ENCODE measurements at regions not wholly inside any gene's neighbourhood (a gene's known extent, or its start where the extent isn't known, plus 50 kb on each side); places are given as distances from the start of the nearest gene placed in this dataset.

DNA sequence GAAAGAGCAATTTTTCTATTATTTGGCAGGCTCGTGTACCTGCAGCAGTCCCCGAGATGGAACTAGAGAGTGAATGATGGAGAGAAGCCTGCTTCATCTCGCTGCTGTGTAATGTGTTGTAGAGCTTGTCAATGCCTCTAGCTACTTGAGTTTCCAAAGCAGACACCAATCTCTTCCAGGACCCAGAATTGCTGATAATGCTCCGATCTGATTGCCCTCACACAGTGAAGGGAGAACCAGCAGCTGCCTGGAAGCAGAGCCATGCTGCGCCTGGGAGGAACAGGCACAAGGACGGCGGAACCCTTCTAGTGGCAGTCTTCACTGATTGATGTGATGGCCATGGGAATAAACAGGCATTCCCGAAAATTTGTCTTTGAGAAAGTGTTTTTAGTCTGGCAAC lies 288.0 kb downstream of the ICE1 start:
- no peaks in the 10 kb centered on the region for H3K27me3 ChIP-seq (ENCODE audit: control insufficient read depth in 5 of 5, insufficient read depth in 4 of 5, low read length in 5 of 5)
- H3K4me1 ChIP-seq (ENCODE audit: control insufficient read depth in 5 of 5, insufficient read depth in 5 of 5, low read length in 5 of 5) = peaks cover 0 to 8% (median 4%) of the 10 kb centered on the region in 5 donors
- H3K9me3 ChIP-seq (ENCODE audit: control insufficient read depth in 5 of 5, low read length in 5 of 5) = no peaks in the 10 kb centered on the region
- no peak overlapping the region for H3K4me3 ChIP-seq (ENCODE audit: low read depth in 1 of 5, low read length in 5 of 5)
- no peaks in the 10 kb centered on the region for H3K36me3 ChIP-seq (ENCODE audit: control insufficient read depth in 5 of 5, insufficient read depth in 5 of 5, low read length in 5 of 5)
- no peak overlapping the region for H3K9ac ChIP-seq (ENCODE audit: low read length in 5 of 5)
- no peak overlapping the region for H3K27ac ChIP-seq (ENCODE audit: low read depth, low read length)

DNA sequence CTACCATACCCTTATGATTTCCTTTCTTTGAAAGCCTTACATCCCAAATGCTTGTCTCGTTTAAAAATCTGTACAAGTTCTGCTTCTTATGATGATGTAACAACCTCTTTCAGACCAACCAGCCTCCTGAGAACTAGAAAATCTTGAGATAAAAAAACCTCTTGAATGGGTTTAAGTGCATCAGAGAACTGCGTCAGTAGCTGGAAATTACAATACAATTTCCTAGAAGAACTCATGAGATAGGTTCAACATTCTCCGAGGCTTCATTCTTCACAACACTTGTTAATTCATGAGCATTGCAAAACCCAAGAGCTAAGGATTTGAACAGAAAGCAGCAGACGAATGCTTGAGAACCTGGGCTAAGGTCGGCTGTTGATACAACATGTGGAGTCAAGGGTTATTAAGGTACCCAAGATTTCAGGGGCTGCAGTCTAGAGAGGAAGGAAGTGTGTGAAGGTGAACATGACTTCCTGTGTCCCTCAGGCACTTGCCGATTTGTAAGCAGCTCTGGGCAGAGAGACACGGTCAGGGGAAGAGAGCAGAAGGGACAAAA lies 286.0 kb downstream of the ICE1 start:
- Histone ChIP-seq H3K9me3 (ENCODE audit: control insufficient read depth in 5 of 5, low read length in 5 of 5) (no peaks in the 10 kb centered on the region), H3K9ac (ENCODE audit: low read length in 5 of 5) (no peak overlapping the region), H3K36me3 (ENCODE audit: control insufficient read depth in 5 of 5, insufficient read depth in 5 of 5, low read length in 5 of 5) (no peaks in the 10 kb centered on the region), H3K27ac (ENCODE audit: low read depth, low read length) (no peak overlapping the region), H3K4me1 (ENCODE audit: control insufficient read depth in 5 of 5, insufficient read depth in 5 of 5, low read length in 5 of 5) (peaks cover 0 to 11% (median 7%) of the 10 kb centered on the region in 5 donors), H3K27me3 (ENCODE audit: control insufficient read depth in 5 of 5, insufficient read depth in 4 of 5, low read length in 5 of 5) (no peaks in the 10 kb centered on the region), H3K4me3 (ENCODE audit: low read depth in 1 of 5, low read length in 5 of 5) (no peak overlapping the region)

DNA sequence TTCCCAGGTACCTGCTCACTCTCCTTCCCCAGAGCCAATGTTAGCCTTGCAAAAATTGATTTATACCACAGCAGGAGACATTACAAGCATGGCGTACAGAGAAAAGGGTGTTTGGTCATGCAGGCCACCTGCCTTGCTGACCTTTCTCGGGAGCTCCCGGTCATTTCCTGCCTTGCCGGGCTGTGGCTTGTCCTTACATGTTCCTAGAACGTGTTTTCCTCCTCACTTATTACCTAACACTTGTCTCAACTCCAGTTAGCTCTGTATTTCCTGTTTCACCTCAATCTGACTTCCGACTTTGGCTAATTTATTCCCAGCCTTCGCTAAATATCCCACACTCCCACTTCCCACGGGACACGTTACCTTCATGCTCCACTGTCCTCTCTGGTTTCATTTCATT lies 282.5 kb downstream of the ICE1 start:
- no peak overlapping the region for H3K27ac ChIP-seq (ENCODE audit: low read depth, low read length)
- H3K36me3 ChIP-seq (ENCODE audit: control insufficient read depth in 5 of 5, insufficient read depth in 5 of 5, low read length in 5 of 5) = no peaks in the 10 kb centered on the region
- H3K27me3 ChIP-seq (ENCODE audit: control insufficient read depth in 5 of 5, insufficient read depth in 4 of 5, low read length in 5 of 5) = no peaks in the 10 kb centered on the region
- H3K4me3 ChIP-seq (ENCODE audit: low read depth in 1 of 5, low read length in 5 of 5) = peak overlapping the region in 3 of 5 donors; percentile 3 to 32 (median 3)
- peak overlapping the region in 1 of 5 donors; percentile 16 for H3K9ac ChIP-seq (ENCODE audit: low read length in 5 of 5)
- H3K9me3 ChIP-seq (ENCODE audit: control insufficient read depth in 5 of 5, low read length in 5 of 5) = no peaks in the 10 kb centered on the region
- peaks cover 0 to 7% (median 0%) of the 10 kb centered on the region in 5 donors for H3K4me1 ChIP-seq (ENCODE audit: control insufficient read depth in 5 of 5, insufficient read depth in 5 of 5, low read length in 5 of 5)

- Histone ChIP-seq H3K9ac (ENCODE audit: low read length in 5 of 5) (no peak overlapping the region), H3K4me3 (ENCODE audit: low read depth in 1 of 5, low read length in 5 of 5) (no peak overlapping the region), H3K27ac (ENCODE audit: low read depth, low read length) (no peak overlapping the region), H3K27me3 (ENCODE audit: control insufficient read depth in 5 of 5, insufficient read depth in 4 of 5, low read length in 5 of 5) (no peaks in the 10 kb centered on the region), H3K36me3 (ENCODE audit: control insufficient read depth in 5 of 5, insufficient read depth in 5 of 5, low read length in 5 of 5) (no peaks in the 10 kb centered on the region), H3K4me1 (ENCODE audit: control insufficient read depth in 5 of 5, insufficient read depth in 5 of 5, low read length in 5 of 5) (peaks cover 0 to 7% (median 0%) of the 10 kb centered on the region in 5 donors), H3K9me3 (ENCODE audit: control insufficient read depth in 5 of 5, low read length in 5 of 5) (no peaks in the 10 kb centered on the region)
Measured at GRCh38 chr5:5704352-5704751, 281.9 kb downstream of the ICE1 start.

DNA sequence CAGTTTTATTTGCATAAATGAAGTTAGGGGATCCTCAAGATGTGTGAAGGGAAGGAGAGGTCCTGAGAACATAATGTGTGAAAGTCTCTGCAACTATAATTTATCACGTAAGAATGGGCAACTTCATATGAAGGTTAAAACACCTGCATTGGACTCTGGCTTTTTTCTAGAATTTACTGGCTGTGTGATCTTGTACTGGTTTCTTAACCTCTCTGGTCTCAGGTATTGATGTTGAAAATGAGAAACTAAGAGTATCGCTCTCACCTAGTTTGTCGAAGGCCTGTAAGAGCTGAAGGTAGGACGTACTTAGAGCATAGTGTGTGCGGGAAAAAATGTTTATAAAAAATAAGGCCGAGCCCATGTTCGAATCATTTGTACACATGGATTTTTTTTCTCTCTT lies 280.5 kb downstream of the ICE1 start:
- H3K9me3 ChIP-seq (ENCODE audit: control insufficient read depth in 5 of 5, low read length in 5 of 5) = peaks cover 0 to 4% (median 0%) of the 10 kb centered on the region in 5 donors
- H3K9ac ChIP-seq (ENCODE audit: low read length in 5 of 5) = no peak overlapping the region
- H3K4me3 ChIP-seq (ENCODE audit: low read depth in 1 of 5, low read length in 5 of 5) = no peak overlapping the region
- no peak overlapping the region for H3K27ac ChIP-seq (ENCODE audit: low read depth, low read length)
- peaks cover 0 to 7% (median 0%) of the 10 kb centered on the region in 5 donors for H3K4me1 ChIP-seq (ENCODE audit: control insufficient read depth in 5 of 5, insufficient read depth in 5 of 5, low read length in 5 of 5)
- H3K27me3 ChIP-seq (ENCODE audit: control insufficient read depth in 5 of 5, insufficient read depth in 4 of 5, low read length in 5 of 5) = no peaks in the 10 kb centered on the region
- H3K36me3 ChIP-seq (ENCODE audit: control insufficient read depth in 5 of 5, insufficient read depth in 5 of 5, low read length in 5 of 5) = no peaks in the 10 kb centered on the region

DNA sequence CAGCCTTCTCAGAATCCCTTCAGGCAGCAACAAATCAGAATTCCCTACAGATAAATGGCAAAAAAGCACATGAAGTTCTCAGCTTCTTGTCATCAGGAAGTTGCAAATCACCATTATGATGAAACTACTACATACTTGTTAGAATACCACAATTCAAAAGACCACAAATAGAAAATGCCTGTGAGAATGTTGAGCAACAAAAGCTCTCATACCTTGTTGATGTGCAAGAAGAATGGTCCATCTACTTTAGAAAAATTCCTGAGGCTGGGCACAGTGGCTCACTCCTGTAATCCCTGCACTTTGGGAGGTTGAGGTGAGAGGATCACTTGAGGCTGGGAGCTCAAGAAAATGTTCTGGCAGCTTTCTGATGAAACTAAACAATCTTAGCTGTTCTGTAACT lies 278.1 kb downstream of the ICE1 start:
- no peaks in the 10 kb centered on the region for H3K36me3 ChIP-seq (ENCODE audit: control insufficient read depth in 5 of 5, insufficient read depth in 5 of 5, low read length in 5 of 5)

GRCh38 chr5:5699062-5699461 lies 276.6 kb downstream of the ICE1 start:
- Histone ChIP-seq H3K27ac (ENCODE audit: low read depth, low read length) (no peak overlapping the region), H3K27me3 (ENCODE audit: control insufficient read depth in 5 of 5, insufficient read depth in 4 of 5, low read length in 5 of 5) (no peaks in the 10 kb centered on the region), H3K9ac (ENCODE audit: low read length in 5 of 5) (no peak overlapping the region), H3K4me1 (ENCODE audit: control insufficient read depth in 5 of 5, insufficient read depth in 5 of 5, low read length in 5 of 5) (no peaks in the 10 kb centered on the region), H3K9me3 (ENCODE audit: control insufficient read depth in 5 of 5, low read length in 5 of 5) (peaks cover 4 to 14% (median 10%) of the 10 kb centered on the region in 5 donors), H3K36me3 (ENCODE audit: control insufficient read depth in 5 of 5, insufficient read depth in 5 of 5, low read length in 5 of 5) (no peaks in the 10 kb centered on the region), H3K4me3 (ENCODE audit: low read depth in 1 of 5, low read length in 5 of 5) (no peak overlapping the region)

More for the DNA sequence above, 278.1 kb downstream of the ICE1 start:
- H3K4me3 ChIP-seq (ENCODE audit: low read depth in 1 of 5, low read length in 5 of 5) = no peak overlapping the region
- no peak overlapping the region for H3K9ac ChIP-seq (ENCODE audit: low read length in 5 of 5)
- H3K9me3 ChIP-seq (ENCODE audit: control insufficient read depth in 5 of 5, low read length in 5 of 5) = peaks cover 2 to 10% (median 9%) of the 10 kb centered on the region in 5 donors
- H3K4me1 ChIP-seq (ENCODE audit: control insufficient read depth in 5 of 5, insufficient read depth in 5 of 5, low read length in 5 of 5) = peaks cover 0 to 7% (median 0%) of the 10 kb centered on the region in 5 donors
- H3K27ac ChIP-seq (ENCODE audit: low read depth, low read length) = no peak overlapping the region
- no peaks in the 10 kb centered on the region for H3K27me3 ChIP-seq (ENCODE audit: control insufficient read depth in 5 of 5, insufficient read depth in 4 of 5, low read length in 5 of 5)

DNA sequence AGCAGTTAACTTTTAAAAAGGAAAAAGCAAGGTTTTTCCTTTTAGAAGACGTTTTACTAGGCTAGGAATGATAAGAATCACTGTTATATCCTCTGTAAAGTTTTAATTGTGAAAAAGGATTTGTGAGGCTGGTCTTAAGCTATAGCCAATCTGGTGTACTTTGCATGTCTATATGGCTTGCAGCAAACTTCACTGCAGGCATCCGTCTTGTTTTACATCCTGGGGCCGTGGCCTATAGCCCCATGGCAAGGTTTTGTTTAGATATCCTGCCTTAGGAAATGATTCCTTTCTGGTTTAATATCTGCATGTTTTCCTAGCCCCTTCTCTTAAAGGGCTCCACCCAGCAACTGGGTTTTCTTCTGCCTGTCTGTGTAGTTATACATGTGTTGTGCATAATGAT lies 272.8 kb downstream of the ICE1 start:
- no peak overlapping the region for H3K4me3 ChIP-seq (ENCODE audit: low read depth in 1 of 5, low read length in 5 of 5)
- no peak overlapping the region for H3K9ac ChIP-seq (ENCODE audit: low read length in 5 of 5)
- H3K36me3 ChIP-seq (ENCODE audit: control insufficient read depth in 5 of 5, insufficient read depth in 5 of 5, low read length in 5 of 5) = no peaks in the 10 kb centered on the region
- peaks cover 4 to 14% (median 10%) of the 10 kb centered on the region in 5 donors for H3K9me3 ChIP-seq (ENCODE audit: control insufficient read depth in 5 of 5, low read length in 5 of 5)
- no peak overlapping the region for H3K27ac ChIP-seq (ENCODE audit: low read depth, low read length)
- H3K4me1 ChIP-seq (ENCODE audit: control insufficient read depth in 5 of 5, insufficient read depth in 5 of 5, low read length in 5 of 5) = no peaks in the 10 kb centered on the region
- H3K27me3 ChIP-seq (ENCODE audit: control insufficient read depth in 5 of 5, insufficient read depth in 4 of 5, low read length in 5 of 5) = no peaks in the 10 kb centered on the region

DNA sequence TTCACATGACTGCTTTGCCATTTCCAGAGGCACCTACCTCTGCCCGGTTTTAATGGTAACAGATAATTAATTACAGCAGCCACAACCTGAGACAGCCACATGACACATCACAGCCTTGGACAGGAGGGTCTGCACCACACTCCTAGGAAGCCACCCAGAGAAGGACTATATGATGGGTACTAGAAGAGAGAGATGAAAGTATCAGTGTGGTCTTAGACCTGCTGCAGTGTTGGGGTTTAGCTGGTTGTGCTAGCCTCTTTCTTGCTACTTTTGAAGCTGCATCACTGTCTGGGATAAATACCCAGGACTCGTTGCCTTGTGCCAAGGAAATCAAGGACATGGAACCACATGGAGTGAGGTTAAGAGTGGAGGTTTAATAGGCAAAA lies 266.4 kb downstream of the ICE1 start:
- Histone ChIP-seq H3K27me3 (ENCODE audit: control insufficient read depth in 5 of 5, insufficient read depth in 4 of 5, low read length in 5 of 5) (peaks cover 0 to 4% (median 0%) of the 10 kb centered on the region in 5 donors), H3K4me3 (ENCODE audit: low read depth in 1 of 5, low read length in 5 of 5) (no peak overlapping the region), H3K36me3 (ENCODE audit: control insufficient read depth in 5 of 5, insufficient read depth in 5 of 5, low read length in 5 of 5) (no peaks in the 10 kb centered on the region), H3K27ac (ENCODE audit: low read depth, low read length) (no peak overlapping the region), H3K9ac (ENCODE audit: low read length in 5 of 5) (no peak overlapping the region), H3K4me1 (ENCODE audit: control insufficient read depth in 5 of 5, insufficient read depth in 5 of 5, low read length in 5 of 5) (peaks cover 0 to 9% (median 4%) of the 10 kb centered on the region in 5 donors), H3K9me3 (ENCODE audit: control insufficient read depth in 5 of 5, low read length in 5 of 5) (no peaks in the 10 kb centered on the region)

DNA sequence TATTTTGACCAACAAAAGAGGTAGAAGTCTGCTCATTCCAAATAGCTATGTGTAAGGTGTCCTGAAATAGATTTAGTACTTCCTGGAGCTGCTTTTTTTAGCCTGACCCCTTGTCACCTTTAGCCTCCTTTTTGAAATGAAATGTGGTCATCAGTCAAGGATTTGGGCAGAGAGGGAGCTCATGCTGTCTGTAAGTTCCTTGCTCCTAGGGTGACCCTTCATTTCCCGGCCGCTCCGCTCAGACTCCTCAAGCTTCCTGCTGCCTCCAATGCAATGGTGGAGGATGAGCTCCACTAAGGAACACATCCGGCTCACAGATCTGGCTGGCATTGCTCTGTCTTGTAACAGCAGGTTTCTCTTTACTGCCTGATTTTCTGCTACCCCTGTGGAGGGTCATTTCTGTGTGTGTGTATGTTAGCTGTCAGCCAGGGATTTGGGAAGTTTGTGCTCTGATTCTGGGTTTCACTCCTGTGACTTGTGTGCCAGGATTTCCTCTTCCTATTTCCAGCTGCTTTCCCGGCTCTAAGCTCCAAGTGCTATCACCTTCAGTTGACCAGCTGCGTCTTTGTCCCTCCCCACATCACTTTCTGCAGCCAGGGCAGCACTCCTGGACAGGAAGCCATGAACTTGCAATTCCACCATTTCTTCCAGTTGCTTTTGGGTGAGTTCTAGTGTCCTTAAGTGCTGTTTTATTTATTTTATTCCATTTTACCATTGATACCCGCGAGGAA lies 265.9 kb downstream of the ICE1 start:
- Histone ChIP-seq H3K9ac (ENCODE audit: low read length in 5 of 5) (no peak overlapping the region), H3K4me1 (ENCODE audit: control insufficient read depth in 5 of 5, insufficient read depth in 5 of 5, low read length in 5 of 5) (peaks cover 0 to 9% (median 4%) of the 10 kb centered on the region in 5 donors), H3K9me3 (ENCODE audit: control insufficient read depth in 5 of 5, low read length in 5 of 5) (peaks cover 0 to 5% (median 0%) of the 10 kb centered on the region in 5 donors), H3K27ac (ENCODE audit: low read depth, low read length) (no peak overlapping the region), H3K36me3 (ENCODE audit: control insufficient read depth in 5 of 5, insufficient read depth in 5 of 5, low read length in 5 of 5) (no peaks in the 10 kb centered on the region), H3K27me3 (ENCODE audit: control insufficient read depth in 5 of 5, insufficient read depth in 4 of 5, low read length in 5 of 5) (peaks cover 0 to 4% (median 0%) of the 10 kb centered on the region in 5 donors), H3K4me3 (ENCODE audit: low read depth in 1 of 5, low read length in 5 of 5) (peak overlapping the region in 1 of 5 donors; percentile 7)

Data from subcutaneous abdominal adipose tissue (tissue), 5 donors.